ENCODE measurements at regions not wholly inside any gene's neighbourhood (a gene's known extent, or its start where the extent isn't known, plus 50 kb on each side); places are given as distances from the start of the nearest gene placed in this dataset.

- DNase-seq (ENCODE audit: low read depth, low spot score) = no peak
- H3K9me3 ChIP-seq (ENCODE audit: control insufficient read depth, low read depth, low read length) = no peaks in the 10 kb centered on the region
- no peaks in the 10 kb centered on the region for H3K79me2 ChIP-seq (ENCODE audit: control insufficient read depth, insufficient read depth, low read length)
- dilution Hi-C loops (cut with MboI; ENCODE audit: extremely low pct_ligation_motif_present, low sequenced_read_pairs) = no loop called here
- H3K27me3 ChIP-seq (ENCODE audit: control insufficient read depth, extremely low read depth, insufficient read depth, low read length) = no peaks in the 10 kb centered on the region
- no peak for TF ChIP-seq CTCF (optimal IDR thresholded peaks at IDR 0.05 in 1 of 3, IDR thresholded peaks at IDR 0.05 in 1 of 3, conservative IDR thresholded peaks at IDR 0.05 in 1 of 3; ENCODE audit: extremely low read depth in 1 of 3, insufficient read depth in 2 of 3, low read length in 3 of 3)
- TF ChIP-seq EZH2 (IDR thresholded peaks at IDR 0.05; ENCODE audit: low read length) = no peak
- no peaks in the 10 kb centered on the region for H3K4me1 ChIP-seq (ENCODE audit: control insufficient read depth, extremely low read depth, insufficient read depth, low read length)
- no peak overlapping the region for H3K27ac ChIP-seq (ENCODE audit: control insufficient read depth, insufficient read depth, low read length)
- H3K36me3 ChIP-seq (ENCODE audit: control insufficient read depth in 2 of 2, extremely low read depth in 1 of 2, insufficient read depth in 2 of 2, low read length in 2 of 2) = no peaks in the 10 kb centered on the region
- H3K4me2 ChIP-seq (ENCODE audit: control insufficient read depth, extremely low read depth, insufficient read depth, low read depth, low read length) = no peak overlapping the region
- H4K20me1 ChIP-seq (ENCODE audit: control insufficient read depth, extremely low read depth, insufficient read depth, low read length) = no peaks in the 10 kb centered on the region
- H2AFZ ChIP-seq (ENCODE audit: control insufficient read depth, low read length) = no peak overlapping the region
- H3K9ac ChIP-seq (ENCODE audit: control insufficient read depth, extremely low read depth, insufficient read depth, low read length) = no peak overlapping the region
- no peak for FAIRE-seq
- H3K4me3 ChIP-seq (ENCODE audit: control insufficient read depth in 2 of 3, extremely low read depth in 1 of 3, insufficient read depth in 2 of 3, low read depth in 1 of 3, low read length in 3 of 3) = no peak overlapping the region
- no peaks in the 10 kb centered on the region for H3K9me1 ChIP-seq (ENCODE audit: control insufficient read depth, extremely low read depth, insufficient read depth, low read length)
Measured at GRCh38 chr2:183630964-183631363, 506.7 kb downstream of the NUP35 start.

- TF ChIP-seq EZH2 (IDR thresholded peaks at IDR 0.05; ENCODE audit: low read length) = no peak
- no peak for TF ChIP-seq CTCF (optimal IDR thresholded peaks at IDR 0.05 in 1 of 3, IDR thresholded peaks at IDR 0.05 in 1 of 3, conservative IDR thresholded peaks at IDR 0.05 in 1 of 3; ENCODE audit: extremely low read depth in 1 of 3, insufficient read depth in 2 of 3, low read length in 3 of 3)
- dilution Hi-C loops (cut with MboI; ENCODE audit: extremely low pct_ligation_motif_present, low sequenced_read_pairs) = no loop called here
- no peak overlapping the region for H3K4me2 ChIP-seq (ENCODE audit: control insufficient read depth, extremely low read depth, insufficient read depth, low read depth, low read length)
- no peaks in the 10 kb centered on the region for H3K9me3 ChIP-seq (ENCODE audit: control insufficient read depth, low read depth, low read length)
- FAIRE-seq (no peak), DNase-seq (ENCODE audit: low read depth, low spot score) (no peak)
- H2AFZ ChIP-seq (ENCODE audit: control insufficient read depth, low read length) = no peak overlapping the region
- H3K4me1 ChIP-seq (ENCODE audit: control insufficient read depth, extremely low read depth, insufficient read depth, low read length) = no peaks in the 10 kb centered on the region
- H3K9ac ChIP-seq (ENCODE audit: control insufficient read depth, extremely low read depth, insufficient read depth, low read length) = no peak overlapping the region
- H3K9me1 ChIP-seq (ENCODE audit: control insufficient read depth, extremely low read depth, insufficient read depth, low read length) = no peaks in the 10 kb centered on the region
- H3K27me3 ChIP-seq (ENCODE audit: control insufficient read depth, extremely low read depth, insufficient read depth, low read length) = no peaks in the 10 kb centered on the region
- H3K79me2 ChIP-seq (ENCODE audit: control insufficient read depth, insufficient read depth, low read length) = no peaks in the 10 kb centered on the region
- no peak overlapping the region for H3K4me3 ChIP-seq (ENCODE audit: control insufficient read depth in 2 of 3, extremely low read depth in 1 of 3, insufficient read depth in 2 of 3, low read depth in 1 of 3, low read length in 3 of 3)
- no peak overlapping the region for H3K27ac ChIP-seq (ENCODE audit: control insufficient read depth, insufficient read depth, low read length)
- H4K20me1 ChIP-seq (ENCODE audit: control insufficient read depth, extremely low read depth, insufficient read depth, low read length) = no peaks in the 10 kb centered on the region
- no peaks in the 10 kb centered on the region for H3K36me3 ChIP-seq (ENCODE audit: control insufficient read depth in 2 of 2, extremely low read depth in 1 of 2, insufficient read depth in 2 of 2, low read length in 2 of 2)
Measured at GRCh38 chr2:183656121-183656520, 531.9 kb downstream of the NUP35 start.

All from keratinocyte (primary cell).